Right renal cortex interstitium (tissue), 3 donors: ENCODE measurements at regions not wholly inside any gene's neighbourhood (a gene's known extent, or its start where the extent isn't known, plus 50 kb on each side); places are given as distances from the start of the nearest gene placed in this dataset.

Source experiments
- DNase-seq, 3 donors: peaks; one replicate each; pipeline ENCODE4 v3.0.0-alpha.2; 2013; ENCODE audit warnings: low read depth in 3 of 3, low spot score in 2 of 3

DNA sequence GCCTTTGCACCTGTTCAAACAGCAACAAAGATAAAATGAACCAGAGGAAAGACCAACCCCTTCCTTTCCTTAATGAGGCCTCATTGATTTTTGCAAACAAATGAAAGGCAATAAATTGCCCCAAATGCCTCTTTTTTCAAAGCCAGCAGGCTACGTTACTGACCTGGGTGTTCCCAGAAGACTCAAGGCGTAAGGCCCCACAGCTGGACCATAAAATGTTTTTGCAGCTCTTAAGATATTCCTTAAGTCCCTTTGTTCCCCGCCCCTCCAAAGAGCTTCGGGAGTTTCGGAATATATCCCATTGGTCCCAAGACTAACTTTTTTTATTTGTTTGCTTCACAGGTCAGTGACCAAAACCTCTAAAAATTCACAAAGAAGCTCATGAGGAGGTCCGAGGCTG, 462.9 kb upstream of the PRICKLE1 start:
- DNase-seq = no peak

DNA sequence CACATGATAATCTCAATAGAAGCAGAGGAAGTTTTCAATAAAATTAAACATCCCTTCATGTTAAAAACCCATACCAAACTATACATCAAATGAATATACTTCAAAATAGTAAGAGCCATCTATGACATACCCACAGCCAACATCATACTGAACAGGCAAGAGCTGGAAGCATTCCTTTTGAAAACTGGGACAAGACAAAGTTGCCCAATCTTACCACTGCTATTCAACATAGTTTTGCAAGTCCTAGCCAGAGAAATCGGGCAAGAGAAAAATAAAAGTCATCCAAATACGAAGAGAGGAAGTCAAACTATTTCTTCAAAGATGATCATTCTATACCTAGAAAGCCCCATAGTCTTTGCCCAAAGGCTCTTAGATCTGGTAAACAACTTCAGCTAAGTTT, 454.7 kb upstream of the PRICKLE1 start:
- no peak for DNase-seq

GRCh38 chr12:43038991-43039390, 449.4 kb upstream of the PRICKLE1 start:
- DNase-seq = no peak

- DNase-seq = no peak
Measured at GRCh38 chr12:43029971-43030370, 440.4 kb upstream of the PRICKLE1 start.

DNA sequence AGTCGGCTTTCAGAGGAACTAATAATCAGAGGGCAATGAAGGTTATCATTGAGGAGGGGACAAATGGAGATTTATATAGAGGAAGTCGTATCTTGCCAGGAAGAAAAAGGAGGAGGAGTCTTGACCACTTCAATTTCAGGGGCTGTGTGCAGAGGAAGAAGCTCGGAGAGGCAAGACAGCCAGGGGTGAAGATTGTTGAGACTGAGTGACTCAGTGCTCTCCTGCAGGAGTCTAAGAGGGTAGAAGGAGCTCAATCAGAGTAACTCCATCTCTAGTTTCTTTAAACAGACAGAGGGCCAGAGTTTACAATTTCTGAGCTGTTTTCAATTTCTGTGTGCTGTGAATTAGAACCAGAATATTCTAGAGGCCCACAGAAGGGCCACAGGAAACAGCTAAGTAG, 439.3 kb upstream of the PRICKLE1 start:
- no peak for DNase-seq

DNA sequence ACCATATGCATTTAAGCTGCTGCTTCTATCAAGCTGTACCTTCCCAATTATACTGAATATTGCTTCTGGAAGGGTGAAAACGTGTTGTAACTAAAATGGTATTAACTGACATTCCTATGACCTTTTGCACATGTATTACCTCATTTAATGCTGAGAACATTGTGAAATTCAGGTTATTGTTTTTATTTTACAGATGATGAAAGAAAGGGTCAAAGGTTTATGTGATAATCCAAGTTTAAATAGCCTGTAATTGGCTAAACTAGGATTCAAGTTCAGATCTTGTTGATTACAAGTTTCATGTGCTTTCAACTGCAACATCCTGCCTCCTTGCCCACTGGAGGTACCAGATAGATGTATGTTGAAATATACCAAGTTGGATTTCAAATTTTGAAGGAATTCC, 433.3 kb upstream of the PRICKLE1 start:
- no peak for DNase-seq

GRCh38 chr12:43015090-43015737, 425.7 kb upstream of the PRICKLE1 start:
- no peak for DNase-seq

DNA sequence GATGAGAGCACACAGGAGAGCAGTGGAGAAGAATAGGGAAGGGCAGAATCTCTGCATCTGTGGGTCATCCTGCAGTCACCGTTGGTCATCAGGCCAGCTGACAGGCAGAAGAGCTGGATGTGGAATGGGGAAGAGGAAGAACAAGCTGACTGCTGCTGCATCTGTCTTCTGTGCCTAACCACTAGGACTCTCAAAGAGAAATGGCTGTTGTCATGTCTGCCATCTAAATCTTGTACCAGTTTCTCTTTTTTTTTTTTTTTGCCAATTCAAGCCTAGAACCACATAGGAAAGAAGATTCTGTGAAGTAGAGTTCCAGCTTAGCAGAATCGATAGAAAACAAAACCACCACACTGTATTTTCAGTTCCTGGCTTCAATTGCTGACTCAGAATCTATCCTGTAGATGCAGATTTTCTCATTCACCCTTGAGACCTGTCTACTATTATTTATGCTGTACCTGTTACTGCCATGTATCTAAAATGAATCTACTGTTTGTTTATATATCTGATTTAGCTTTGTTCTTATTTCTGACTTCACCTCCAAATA, 421.9 kb upstream of the PRICKLE1 start:
- no peak for DNase-seq

- no peak for DNase-seq
Measured at GRCh38 chr12:43009846-43010240, 420.3 kb upstream of the PRICKLE1 start.

GRCh38 chr12:43008953-43009845, 419.7 kb upstream of the PRICKLE1 start:
- no peak for DNase-seq

DNA sequence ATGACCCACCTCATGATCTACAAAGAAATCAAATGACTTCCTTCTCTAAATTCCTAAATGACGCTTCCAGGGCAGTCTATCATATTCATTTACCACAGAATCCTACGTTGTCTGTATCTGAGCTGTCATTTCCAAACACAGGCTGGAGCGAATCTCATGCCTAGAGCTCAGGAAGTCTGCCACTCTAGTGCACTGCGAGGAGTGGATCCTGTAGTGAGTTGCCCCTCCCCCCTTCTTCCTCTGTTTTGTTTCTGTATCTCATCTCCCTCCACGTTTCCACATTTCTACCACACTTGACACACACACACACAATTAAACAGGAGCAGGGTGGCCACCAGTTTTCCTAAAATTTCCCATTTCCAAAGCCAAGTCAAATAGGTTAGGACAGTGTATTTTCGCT, 415.4 kb upstream of the PRICKLE1 start:
- no peak for DNase-seq

GRCh38 chr12:43004141-43004540, 414.6 kb upstream of the PRICKLE1 start:
- no peak for DNase-seq

DNA sequence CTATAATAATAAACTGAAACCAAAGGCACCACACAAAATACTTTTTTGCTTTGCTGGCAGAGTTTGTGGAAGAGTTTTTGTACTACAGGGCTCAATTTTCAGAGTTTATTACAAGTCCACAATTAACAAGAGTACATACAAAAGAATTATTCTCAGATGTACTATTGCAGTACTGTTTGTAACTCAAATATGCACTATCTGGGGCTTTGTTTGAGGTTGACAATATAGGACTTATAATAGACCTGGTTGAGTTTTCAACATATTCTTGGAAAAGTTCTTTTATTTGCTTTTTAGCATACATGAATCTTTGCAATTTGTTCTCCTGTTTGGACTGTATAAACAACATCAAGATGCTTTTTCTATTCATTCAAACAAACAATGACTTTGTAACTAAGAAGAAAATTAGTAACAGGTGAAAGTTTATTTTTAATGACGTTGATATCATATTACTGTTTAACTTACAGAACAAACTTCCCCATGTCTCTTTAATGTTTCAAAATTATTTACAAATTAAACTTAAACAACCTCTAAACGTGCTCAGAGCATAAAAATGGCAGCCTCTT, 407.4 kb upstream of the PRICKLE1 start:
- no peak for DNase-seq

DNA sequence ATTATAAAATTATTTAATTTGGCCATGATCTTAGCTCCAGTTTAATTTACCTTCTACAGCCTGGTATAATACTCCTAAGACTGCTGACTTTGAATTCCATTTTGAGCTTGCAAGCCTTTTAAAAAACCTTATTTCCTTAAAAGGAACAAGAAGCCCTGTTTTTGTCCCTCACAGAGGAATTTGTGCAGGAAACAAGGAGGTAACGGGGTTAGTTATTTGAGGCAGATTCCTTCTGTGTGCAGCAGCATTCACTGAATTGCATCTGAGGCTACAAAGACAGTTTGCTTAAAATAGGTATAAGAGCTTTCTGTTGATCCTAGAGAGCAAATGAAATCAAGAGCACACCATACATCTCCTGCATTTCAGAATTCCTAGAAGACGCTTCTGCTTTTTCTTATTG, 403.3 kb upstream of the PRICKLE1 start:
- no peak for DNase-seq

DNA sequence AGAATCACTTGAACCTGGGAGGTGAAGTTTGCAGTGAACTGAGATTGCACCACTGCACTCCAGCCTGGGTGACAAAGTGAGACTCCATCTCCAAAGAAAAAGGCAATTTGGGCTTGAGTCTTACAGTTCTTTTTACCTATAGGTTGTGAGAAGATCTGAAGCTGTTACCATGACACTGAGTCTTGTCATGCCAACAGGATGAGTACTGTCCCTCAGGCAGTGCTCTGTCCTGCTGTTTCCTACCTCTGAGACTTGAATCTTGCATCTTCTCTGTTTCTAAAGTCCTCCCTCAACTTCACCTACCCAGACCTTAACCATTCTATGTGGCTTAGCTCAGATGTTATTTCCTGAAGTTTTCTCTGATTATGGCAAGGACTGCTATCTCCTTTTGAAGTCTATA, 400.8 kb upstream of the PRICKLE1 start:
- no peak for DNase-seq

DNA sequence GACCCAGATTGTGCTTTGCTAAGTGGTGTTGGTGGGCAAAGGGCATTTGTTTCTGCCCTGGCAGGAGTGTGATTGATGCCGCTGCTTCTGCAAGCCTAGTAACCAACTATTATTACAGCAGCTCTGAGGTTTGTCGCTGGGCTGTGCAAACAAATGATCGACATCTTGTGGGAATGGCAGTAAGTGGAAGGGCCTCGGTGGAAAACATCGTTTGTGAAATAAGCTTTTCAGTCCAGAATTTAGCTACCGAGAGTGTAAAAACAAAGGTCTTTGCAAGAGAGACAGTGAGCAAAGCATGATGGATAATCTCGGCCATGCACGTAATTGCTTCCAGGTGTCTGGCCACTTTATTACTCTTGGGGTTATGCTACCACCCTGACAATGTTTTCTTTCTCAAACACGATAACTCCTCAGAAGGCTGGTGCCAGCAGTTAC, 397.7 kb upstream of the PRICKLE1 start:
- no peak for DNase-seq

- no peak for DNase-seq
Measured at GRCh38 chr12:42985506-42985905, 396.0 kb upstream of the PRICKLE1 start.

GRCh38 chr12:42982828-42983227, 393.3 kb upstream of the PRICKLE1 start:
- no peak for DNase-seq

DNA sequence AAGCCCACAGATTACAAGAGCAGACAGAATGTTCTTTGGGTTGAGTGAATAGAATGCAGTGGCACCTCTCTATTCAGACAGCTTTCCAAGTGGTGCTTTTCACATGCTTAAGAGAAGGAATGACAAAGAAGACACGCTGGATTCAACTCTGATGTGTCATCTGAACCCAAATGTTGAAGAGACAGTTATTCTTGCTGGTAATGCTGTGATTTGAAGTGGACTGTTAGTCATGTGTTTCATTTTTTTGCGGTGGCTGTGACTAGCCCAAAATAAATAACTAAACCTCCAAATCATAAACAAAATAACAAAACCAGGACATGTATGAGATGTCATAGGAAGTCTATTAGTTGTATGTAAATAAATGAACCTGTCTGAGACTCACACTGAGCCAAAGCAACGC, 391.8 kb upstream of the PRICKLE1 start:
- no peak for DNase-seq

- DNase-seq = no peak
Measured at GRCh38 chr12:42980441-42980840, 390.9 kb upstream of the PRICKLE1 start.

- no peak for DNase-seq
Measured at GRCh38 chr12:42979746-42980145, 390.2 kb upstream of the PRICKLE1 start.

DNA sequence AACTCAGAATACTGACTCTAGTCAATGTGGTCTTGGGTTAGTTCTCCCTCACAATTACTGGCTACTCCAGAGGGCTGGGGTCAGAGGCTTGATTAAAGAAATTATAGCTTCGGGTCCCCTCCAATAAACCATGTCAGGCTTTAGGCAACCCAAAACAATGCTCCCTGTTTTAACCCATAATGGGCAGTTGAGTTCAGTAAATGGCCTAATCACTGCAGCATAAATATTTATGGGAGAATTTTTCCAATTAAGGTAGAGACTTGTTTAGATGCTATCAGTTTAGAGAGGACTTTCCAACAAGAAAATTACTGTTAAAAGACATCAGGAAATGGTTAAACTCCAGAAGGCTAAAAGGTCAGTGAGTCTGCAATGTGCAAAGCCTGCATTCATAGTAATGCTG, 389.2 kb upstream of the PRICKLE1 start:
- no peak for DNase-seq
